Memory B cell (primary cell): ENCODE measurements at regions not wholly inside any gene's neighbourhood (a gene's known extent, or its start where the extent isn't known, plus 50 kb on each side); places are given as distances from the start of the nearest gene placed in this dataset.
"Not testable (repeated sequence)": the region's sequence is repeated elsewhere in the genome, so short reads cannot be mapped to it uniquely, and the experiment has no call there.

Experiments used
- ATAC-seq: fragments of 150-1000 bp; cut with Tn5 transposase; 2 replicates; pipeline ENCODE4 v1.10.0; 2021; ENCODE audit warnings: low read depth, mild to moderate bottlenecking, moderate library complexity
- DNase-seq, 2 donors: peaks; one replicate each; pipeline ENCODE4 v3.0.0; 2022; ENCODE audit warnings: low spot score in 2 of 2
- H3K27ac Mint-ChIP-seq: one replicate; pipeline ENCODE4 v1.8.0; 2022; ENCODE audit warnings: mild to moderate bottlenecking, moderate library complexity, mixed read lengths
- H3K27me3 Mint-ChIP-seq: one replicate; pipeline ENCODE4 v1.8.0; 2022; ENCODE audit warnings: mixed read lengths
- H3K36me3 Mint-ChIP-seq: one replicate; pipeline ENCODE4 v1.8.0; 2022; ENCODE audit warnings: mild to moderate bottlenecking, mixed read lengths
- H3K4me1 Mint-ChIP-seq: one replicate; pipeline ENCODE4 v1.8.0; 2022; ENCODE audit warnings: mixed read lengths
- H3K4me3 Mint-ChIP-seq: one replicate; pipeline ENCODE4 v1.8.0; 2022; ENCODE audit warnings: mild to moderate bottlenecking, moderate library complexity, mixed read lengths
- H3K9me3 Mint-ChIP-seq: one replicate; pipeline ENCODE4 v1.8.0; 2022; ENCODE audit warnings: mixed read lengths

- not testable (repeated sequence) for DNase-seq, H3K36me3 Mint-ChIP-seq, H3K27ac Mint-ChIP-seq, H3K4me3 Mint-ChIP-seq, H3K27me3 Mint-ChIP-seq, ATAC-seq, H3K9me3 Mint-ChIP-seq, H3K4me1 Mint-ChIP-seq
Observed at GRCh38 chr21:9769718-9770690, 751.4 kb upstream of the TPTE start.

DNA sequence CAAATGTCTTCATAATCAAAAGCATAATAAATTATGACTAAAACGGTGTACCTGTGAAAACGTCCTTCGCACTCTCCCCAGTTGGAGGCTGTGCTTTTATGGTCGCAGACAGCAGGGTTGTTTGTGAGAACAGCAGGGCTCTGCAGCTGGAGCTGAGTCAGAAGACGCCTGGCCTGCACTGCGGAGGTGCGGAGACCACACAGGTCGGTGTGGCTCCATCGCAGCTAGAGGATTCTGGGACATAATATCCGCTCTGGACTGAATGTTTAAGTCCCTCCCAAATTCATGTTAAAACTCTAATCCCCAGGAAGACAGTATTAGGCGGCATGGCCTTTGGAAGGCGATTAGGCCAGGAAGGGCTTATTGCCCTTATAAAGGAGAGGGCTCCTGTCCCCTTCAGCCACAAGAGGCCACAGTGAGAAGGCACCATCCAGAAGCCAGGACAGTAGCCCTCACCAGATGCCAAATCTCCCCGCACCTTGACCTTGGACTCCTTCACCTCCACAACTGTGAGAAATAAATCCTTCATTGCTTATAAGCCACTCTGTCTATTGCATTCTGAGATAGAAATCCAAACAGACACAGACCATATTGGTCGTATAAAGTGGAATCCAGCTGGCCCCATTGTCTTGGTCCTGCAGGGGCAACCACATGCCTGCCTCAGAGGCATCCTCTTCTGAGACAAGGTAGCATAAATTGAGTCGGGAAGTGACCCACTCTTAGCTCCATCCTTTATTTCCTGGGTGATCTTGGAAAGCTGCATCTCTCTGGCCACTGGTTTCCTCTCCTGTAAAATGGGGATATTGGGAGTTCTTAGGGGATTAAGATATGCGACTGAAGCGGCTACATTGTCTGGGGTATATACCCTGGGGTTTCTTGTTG, 749.7 kb upstream of the TPTE start:
- not testable (repeated sequence) for H3K4me1 Mint-ChIP-seq, H3K4me3 Mint-ChIP-seq, H3K27ac Mint-ChIP-seq, ATAC-seq, H3K27me3 Mint-ChIP-seq, DNase-seq, H3K36me3 Mint-ChIP-seq, H3K9me3 Mint-ChIP-seq

GRCh38 chr21:9772348-9772672, 749.1 kb upstream of the TPTE start:
- no peak for ATAC-seq
- H3K36me3 Mint-ChIP-seq, result no peaks in the 10 kb centered on the region

GRCh38 chr21:9772877-9773420, 748.4 kb upstream of the TPTE start:
- H3K9me3 Mint-ChIP-seq, H3K27ac Mint-ChIP-seq, H3K4me1 Mint-ChIP-seq, ATAC-seq, H3K4me3 Mint-ChIP-seq, H3K36me3 Mint-ChIP-seq, H3K27me3 Mint-ChIP-seq, DNase-seq: not testable (repeated sequence)

More at GRCh38 chr21:9772348-9772672, 749.1 kb upstream of the TPTE start:
- H3K27me3 Mint-ChIP-seq, result no peaks in the 10 kb centered on the region
- DNase-seq, result no peak
- no peaks in the 10 kb centered on the region for H3K4me1 Mint-ChIP-seq
- peaks cover 8% of the 10 kb centered on the region for H3K9me3 Mint-ChIP-seq
- H3K4me3 Mint-ChIP-seq, result no peak overlapping the region
- no peak overlapping the region for H3K27ac Mint-ChIP-seq

GRCh38 chr21:9774347-9774746, 747.0 kb upstream of the TPTE start:
- Mint-ChIP-seq H3K36me3 (no peaks in the 10 kb centered on the region), H3K9me3 (peaks cover 8% of the 10 kb centered on the region), H3K27ac (no peak overlapping the region), H3K27me3 (no peaks in the 10 kb centered on the region), H3K4me1 (no peaks in the 10 kb centered on the region), H3K4me3 (no peak overlapping the region)
- ATAC-seq, result no peak
- no peak for DNase-seq

GRCh38 chr21:9774901-9775593, 746.3 kb upstream of the TPTE start:
- ATAC-seq, H3K36me3 Mint-ChIP-seq, H3K27me3 Mint-ChIP-seq, H3K4me3 Mint-ChIP-seq, H3K27ac Mint-ChIP-seq, H3K9me3 Mint-ChIP-seq, DNase-seq, H3K4me1 Mint-ChIP-seq: not testable (repeated sequence)

- H3K4me1 Mint-ChIP-seq, ATAC-seq, H3K36me3 Mint-ChIP-seq, H3K27ac Mint-ChIP-seq, H3K27me3 Mint-ChIP-seq, H3K4me3 Mint-ChIP-seq, DNase-seq: not testable (repeated sequence)
- H3K9me3 Mint-ChIP-seq, result peaks cover 10% of the 10 kb centered on the region
Observed at GRCh38 chr21:9775877-9776276, 745.5 kb upstream of the TPTE start.

DNA sequence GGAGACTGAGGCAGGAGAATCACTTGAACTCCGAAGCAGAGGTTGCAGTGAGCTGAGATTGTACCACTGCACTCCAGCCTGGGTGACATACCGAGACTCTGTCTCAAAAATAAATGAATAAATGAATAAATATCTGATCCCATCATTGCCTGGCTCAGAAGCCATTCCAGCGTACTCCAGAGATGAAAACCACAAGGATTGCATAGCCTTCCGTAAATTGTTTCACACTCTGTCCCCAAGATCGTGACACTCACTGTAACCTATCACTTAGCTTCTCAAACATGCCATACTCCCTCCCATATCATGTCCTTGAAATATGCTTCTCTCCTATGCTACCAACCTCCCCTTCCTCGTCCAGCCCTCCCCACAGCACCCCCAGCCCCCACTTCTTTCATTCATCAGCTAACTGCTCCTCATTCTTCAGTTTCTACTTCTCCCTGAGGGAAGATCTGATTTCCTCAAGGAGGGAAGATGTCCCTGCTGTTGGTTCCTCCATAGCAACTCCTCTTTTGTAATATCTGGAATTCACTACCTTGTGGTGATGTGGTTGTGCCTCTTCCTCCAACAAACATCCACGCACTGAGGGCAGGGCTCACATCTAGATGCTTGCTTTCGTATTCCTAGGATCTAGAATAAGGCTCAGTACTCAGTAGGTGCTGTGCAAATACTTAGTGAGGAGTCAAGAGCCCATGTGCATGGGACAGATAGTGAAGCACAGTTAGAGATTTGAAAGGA, 744.9 kb upstream of the TPTE start:
- not testable (repeated sequence) for H3K36me3 Mint-ChIP-seq, ATAC-seq, H3K4me1 Mint-ChIP-seq, H3K4me3 Mint-ChIP-seq, DNase-seq, H3K27ac Mint-ChIP-seq, H3K27me3 Mint-ChIP-seq
- peaks cover 10% of the 10 kb centered on the region for H3K9me3 Mint-ChIP-seq

DNA sequence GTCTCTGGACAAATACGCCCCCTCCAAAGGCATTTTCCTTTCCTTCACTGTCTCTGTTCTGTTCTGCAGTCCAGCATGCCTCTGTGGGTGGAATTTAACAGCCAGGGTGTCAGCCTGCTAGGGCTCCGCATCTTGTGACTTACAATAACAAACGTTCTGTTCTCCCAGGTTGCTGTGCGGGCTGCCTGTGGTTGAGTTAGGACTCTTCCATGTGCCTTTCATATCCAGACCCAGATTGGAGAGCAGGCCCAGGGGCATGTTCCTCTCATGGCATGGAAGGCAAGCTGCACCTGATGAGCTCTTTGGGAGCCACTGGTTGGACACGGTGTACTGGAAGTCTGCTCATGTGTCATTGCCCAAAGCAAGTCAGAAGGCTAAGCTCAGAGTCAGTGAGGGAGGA, 742.8 kb upstream of the TPTE start:
- not testable (repeated sequence) for H3K27ac Mint-ChIP-seq, ATAC-seq, H3K36me3 Mint-ChIP-seq, DNase-seq, H3K4me3 Mint-ChIP-seq, H3K27me3 Mint-ChIP-seq, H3K4me1 Mint-ChIP-seq
- peaks cover 10% of the 10 kb centered on the region for H3K9me3 Mint-ChIP-seq

DNA sequence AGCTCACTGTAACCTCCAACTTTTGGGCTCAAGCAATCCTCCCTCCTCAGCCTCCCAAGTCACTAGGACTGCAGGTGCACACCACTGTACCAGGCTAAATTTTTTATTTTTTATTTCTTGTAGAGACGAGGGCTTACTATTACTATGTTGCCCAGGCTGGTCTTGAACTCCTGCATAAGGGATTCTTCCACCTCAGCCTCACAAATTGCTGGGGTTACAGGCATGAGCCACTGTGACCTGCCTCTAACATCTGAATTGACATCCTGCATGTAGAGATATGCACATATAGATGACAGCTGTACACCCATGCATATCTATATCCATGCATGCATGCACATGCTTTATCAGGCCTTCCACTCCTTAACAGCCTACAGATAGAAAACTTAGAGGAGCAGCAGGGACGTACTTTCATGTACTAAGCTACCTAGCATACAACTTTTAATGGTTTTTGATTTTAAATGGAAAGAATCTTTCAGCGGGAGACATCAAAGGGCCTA, 740.9 kb upstream of the TPTE start:
- no peaks in the 10 kb centered on the region for H3K36me3 Mint-ChIP-seq
- DNase-seq (no peak), ATAC-seq (no peak)
- H3K27ac Mint-ChIP-seq, result no peak overlapping the region
- no peak overlapping the region for H3K4me3 Mint-ChIP-seq
- no peaks in the 10 kb centered on the region for H3K4me1 Mint-ChIP-seq
- H3K9me3 Mint-ChIP-seq, result peaks cover 6% of the 10 kb centered on the region
- H3K27me3 Mint-ChIP-seq, result no peaks in the 10 kb centered on the region

DNA sequence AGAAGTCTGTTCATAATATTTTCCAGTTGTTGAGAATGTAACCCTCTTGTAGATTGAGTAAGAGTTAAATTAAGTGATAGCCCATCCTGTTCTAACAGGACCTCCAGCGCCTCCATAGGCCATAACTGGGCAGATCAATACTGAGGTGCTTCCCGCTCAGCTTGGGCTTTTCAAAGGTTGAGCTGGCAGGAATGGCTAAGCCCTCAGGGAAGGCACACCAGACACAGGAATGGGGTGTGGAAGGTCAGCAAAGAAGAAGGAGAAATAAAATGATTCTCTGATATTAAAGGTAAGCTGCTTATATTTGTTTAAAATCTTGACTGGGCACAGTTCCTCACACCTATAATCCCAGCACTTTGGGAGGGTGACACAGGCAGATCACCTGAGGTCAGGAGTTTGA, 737.8 kb upstream of the TPTE start:
- DNase-seq, H3K36me3 Mint-ChIP-seq, H3K27me3 Mint-ChIP-seq, H3K27ac Mint-ChIP-seq, H3K4me1 Mint-ChIP-seq, ATAC-seq, H3K9me3 Mint-ChIP-seq, H3K4me3 Mint-ChIP-seq: not testable (repeated sequence)

GRCh38 chr21:9784201-9784600, 737.2 kb upstream of the TPTE start:
- H3K27ac Mint-ChIP-seq, DNase-seq, ATAC-seq, H3K27me3 Mint-ChIP-seq, H3K36me3 Mint-ChIP-seq, H3K4me1 Mint-ChIP-seq, H3K4me3 Mint-ChIP-seq, H3K9me3 Mint-ChIP-seq: not testable (repeated sequence)

- DNase-seq, H3K9me3 Mint-ChIP-seq, H3K4me1 Mint-ChIP-seq, H3K27ac Mint-ChIP-seq, ATAC-seq, H3K4me3 Mint-ChIP-seq, H3K27me3 Mint-ChIP-seq, H3K36me3 Mint-ChIP-seq: not testable (repeated sequence)
Observed at GRCh38 chr21:9786092-9786491, 735.3 kb upstream of the TPTE start.
